ENCODE measurements at regions not wholly inside any gene's neighbourhood (a gene's known extent, or its start where the extent isn't known, plus 50 kb on each side); places are given as distances from the start of the nearest gene placed in this dataset.
A peak's percentile ranks its signal among the peaks of the same experiment; 100 is the strongest.
"Not testable (repeated sequence)": the region's sequence is repeated elsewhere in the genome, so short reads cannot be mapped to it uniquely, and the experiment has no call there.

DNA sequence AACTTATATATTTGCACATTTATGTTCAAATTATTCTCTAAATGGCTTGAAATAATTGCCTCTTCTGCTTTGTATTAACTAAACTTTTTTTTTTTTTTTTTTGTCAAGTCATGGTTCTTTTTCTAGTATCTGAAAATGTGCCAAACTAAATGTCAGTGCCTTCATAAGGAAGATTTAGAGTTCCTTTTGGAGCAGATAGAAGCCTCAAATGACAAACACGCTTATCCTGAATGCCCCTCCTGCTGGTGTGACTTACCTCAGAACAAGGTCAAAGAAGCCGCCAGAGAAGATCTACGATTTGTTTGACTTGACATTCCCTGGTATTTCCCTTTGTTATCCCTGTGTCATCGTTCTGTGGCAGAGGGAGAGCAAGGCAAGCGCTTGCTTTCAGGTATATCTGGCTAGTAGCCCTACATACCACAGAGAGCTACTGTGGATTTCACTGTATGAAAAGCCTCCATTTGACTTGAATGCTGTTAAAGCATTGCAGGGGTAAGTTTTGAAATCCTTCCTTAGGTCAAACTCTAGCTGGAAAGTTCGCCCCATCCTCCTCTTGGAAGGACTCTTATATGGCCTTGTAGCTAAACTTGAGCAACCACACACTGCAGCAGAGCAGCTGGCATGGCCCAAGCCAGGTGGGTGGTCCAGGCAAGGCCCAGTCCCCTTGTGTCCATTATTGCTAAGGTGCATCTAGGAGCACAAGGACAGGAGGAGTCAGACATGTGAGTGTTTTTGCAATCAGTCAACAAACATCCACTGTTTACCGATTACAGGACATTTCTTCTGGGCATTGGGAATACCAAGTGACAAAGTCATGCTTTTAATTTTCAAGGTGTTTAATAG is 285.4 kb upstream of the USP25 start:
- 71% methylated on average over 5 of the region's 7 CpGs for WGBS (ENCODE audit: insufficient coverage)
- peaks cover 6% of the 10 kb centered on the region for H3K4me1 ChIP-seq (ENCODE audit: control insufficient read depth, insufficient read depth, low read length)
- DNase-seq, result no peak
- no peaks in the 10 kb centered on the region for H3K36me3 ChIP-seq (ENCODE audit: control insufficient read depth, insufficient read depth, low read length)
- H3K27ac ChIP-seq (ENCODE audit: low read length), result no peak overlapping the region
- no peaks in the 10 kb centered on the region for H3K9me3 ChIP-seq (replicated peaks; ENCODE audit: control insufficient read depth, low read depth, low read length)
- H3K27me3 ChIP-seq (ENCODE audit: control insufficient read depth, insufficient read depth, low read length), result no peaks in the 10 kb centered on the region
- no peak overlapping the region for H3K4me3 ChIP-seq (ENCODE audit: low read length)

DNA sequence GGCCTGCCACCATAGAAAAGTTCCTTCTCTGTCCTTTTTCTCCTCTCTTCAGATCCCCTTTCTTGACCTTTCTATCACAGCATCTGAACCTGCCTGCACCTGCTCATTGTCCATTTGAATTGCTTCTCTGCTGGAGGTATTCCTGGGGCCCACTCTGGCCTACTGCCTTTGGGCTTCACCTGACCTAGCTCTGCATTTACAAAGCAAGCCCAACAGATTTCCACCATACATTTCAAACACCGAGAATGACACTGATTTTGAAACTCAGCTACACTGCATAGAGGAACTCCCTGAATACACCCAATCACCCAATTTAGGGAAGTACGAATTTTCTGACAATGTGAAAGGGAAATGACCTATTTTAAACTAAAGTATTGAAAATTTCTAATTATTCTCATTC is 284.5 kb upstream of the USP25 start:
- peak; percentile 55 for DNase-seq
- Histone ChIP-seq H3K9me3 (replicated peaks; ENCODE audit: control insufficient read depth, low read depth, low read length) (no peaks in the 10 kb centered on the region), H3K4me3 (ENCODE audit: low read length) (no peak overlapping the region), H3K27me3 (ENCODE audit: control insufficient read depth, insufficient read depth, low read length) (no peaks in the 10 kb centered on the region), H3K27ac (ENCODE audit: low read length) (no peak overlapping the region), H3K36me3 (ENCODE audit: control insufficient read depth, insufficient read depth, low read length) (no peaks in the 10 kb centered on the region), H3K4me1 (ENCODE audit: control insufficient read depth, insufficient read depth, low read length) (peaks cover 6% of the 10 kb centered on the region)
- no CpG with 5 or more reads among the region's 2 CpGs for WGBS (ENCODE audit: insufficient coverage)

DNA sequence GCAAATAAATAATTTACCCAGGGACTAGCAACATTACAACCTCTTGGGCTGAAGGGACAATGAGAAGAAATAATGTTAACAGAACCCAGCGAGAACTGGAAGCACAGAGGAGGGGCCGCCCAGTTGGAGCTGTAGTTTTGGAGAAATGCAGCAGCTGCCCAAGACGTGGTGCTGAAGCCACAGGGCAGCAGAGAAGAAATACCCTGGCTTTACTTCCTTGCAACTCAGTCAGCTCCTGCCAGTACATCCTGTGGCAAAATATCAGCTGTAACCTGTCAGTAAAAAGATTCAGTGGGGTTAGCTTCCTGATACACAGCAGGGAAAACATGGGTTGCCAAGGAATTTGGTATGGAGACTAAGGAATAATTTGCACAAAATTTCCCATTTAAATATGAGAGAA is 283.6 kb upstream of the USP25 start:
- Histone ChIP-seq H3K4me3 (ENCODE audit: low read length) (no peak overlapping the region), H3K27me3 (ENCODE audit: control insufficient read depth, insufficient read depth, low read length) (no peaks in the 10 kb centered on the region), H3K27ac (ENCODE audit: low read length) (no peak overlapping the region), H3K4me1 (ENCODE audit: control insufficient read depth, insufficient read depth, low read length) (peaks cover 6% of the 10 kb centered on the region), H3K9me3 (replicated peaks; ENCODE audit: control insufficient read depth, low read depth, low read length) (no peaks in the 10 kb centered on the region), H3K36me3 (ENCODE audit: control insufficient read depth, insufficient read depth, low read length) (no peaks in the 10 kb centered on the region)
- no peak for DNase-seq
- WGBS (ENCODE audit: insufficient coverage), result 56% methylated on average over 3 of the region's 3 CpGs

DNA sequence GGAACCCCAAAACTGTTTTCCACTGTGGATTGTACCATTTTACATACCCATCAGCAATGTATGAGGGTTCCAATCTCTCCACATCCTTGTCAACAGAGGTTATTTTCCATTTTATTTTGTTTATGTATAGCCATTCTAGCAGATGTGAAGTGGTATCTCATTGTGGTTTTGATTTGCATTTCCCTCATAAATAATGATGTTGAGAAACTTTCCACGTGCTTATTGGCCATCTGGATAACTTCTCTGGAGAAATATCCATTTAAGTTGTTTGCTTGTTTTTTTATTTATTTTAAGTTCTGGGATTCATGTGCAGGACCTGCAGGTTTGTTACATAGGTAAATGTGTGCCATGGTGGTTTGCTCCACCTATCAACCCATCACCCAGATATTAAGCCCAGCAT is 280.2 kb upstream of the USP25 start:
- WGBS (ENCODE audit: insufficient coverage), result no CpG with 5 or more reads among the region's 1 CpG
- Histone ChIP-seq H3K27me3 (ENCODE audit: control insufficient read depth, insufficient read depth, low read length) (no peaks in the 10 kb centered on the region), H3K9me3 (replicated peaks; ENCODE audit: control insufficient read depth, low read depth, low read length) (no peaks in the 10 kb centered on the region), H3K36me3 (ENCODE audit: control insufficient read depth, insufficient read depth, low read length) (no peaks in the 10 kb centered on the region), H3K27ac (ENCODE audit: low read length) (no peak overlapping the region), H3K4me3 (ENCODE audit: low read length) (no peak overlapping the region), H3K4me1 (ENCODE audit: control insufficient read depth, insufficient read depth, low read length) (peaks cover 1% of the 10 kb centered on the region)
- no peak for DNase-seq

DNA sequence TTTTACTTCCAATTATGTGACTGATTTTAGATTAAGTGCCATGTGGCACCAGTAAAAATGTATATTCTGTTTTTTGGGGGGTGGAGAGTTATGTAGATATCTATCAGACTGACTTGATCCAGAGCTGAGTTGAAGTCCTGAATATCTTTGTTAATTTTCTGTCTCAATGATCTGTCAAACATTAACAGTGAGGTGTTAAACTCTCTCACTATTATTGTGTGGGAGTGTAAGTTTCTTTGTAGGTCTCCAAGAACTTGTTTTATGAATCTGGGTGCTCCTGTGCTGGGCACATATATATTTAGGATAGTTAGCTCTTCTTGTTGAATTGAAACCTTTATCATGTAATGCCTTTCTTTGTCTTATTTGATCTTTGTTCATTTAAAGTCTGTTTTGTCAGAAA is 276.5 kb upstream of the USP25 start:
- no peak overlapping the region for H3K27ac ChIP-seq (ENCODE audit: low read length)

DNA sequence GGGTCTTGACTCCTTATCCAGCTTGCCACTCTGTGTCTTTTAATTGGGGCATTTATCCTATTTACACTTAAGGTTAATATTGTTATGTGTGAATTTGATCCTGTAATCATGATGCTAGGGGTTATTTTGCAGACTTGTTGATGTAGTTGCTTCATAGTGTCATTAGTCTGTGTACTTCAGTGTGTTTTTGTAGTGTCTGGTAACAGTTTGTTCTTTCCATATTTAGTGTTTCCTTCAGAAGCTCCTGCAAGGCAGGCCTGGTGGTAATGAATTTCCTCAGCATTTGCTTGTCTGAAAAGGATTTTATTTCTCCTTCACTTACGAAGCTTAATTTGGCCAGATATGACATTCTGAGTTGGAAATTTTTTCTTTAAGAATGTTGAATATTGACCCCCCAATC is 276.0 kb upstream of the USP25 start:
- not testable (repeated sequence) for H3K27ac ChIP-seq (ENCODE audit: low read length); H3K27me3 ChIP-seq (ENCODE audit: control insufficient read depth, insufficient read depth, low read length); DNase-seq; H3K9me3 ChIP-seq (replicated peaks; ENCODE audit: control insufficient read depth, low read depth, low read length); H3K4me3 ChIP-seq (ENCODE audit: low read length); H3K36me3 ChIP-seq (ENCODE audit: control insufficient read depth, insufficient read depth, low read length); H3K4me1 ChIP-seq (ENCODE audit: control insufficient read depth, insufficient read depth, low read length)
- no CpG with 5 or more reads among the region's 1 CpG for WGBS (ENCODE audit: insufficient coverage)

More for the DNA sequence above, 276.5 kb upstream of the USP25 start:
- Histone ChIP-seq H3K36me3 (ENCODE audit: control insufficient read depth, insufficient read depth, low read length) (no peaks in the 10 kb centered on the region), H3K27me3 (ENCODE audit: control insufficient read depth, insufficient read depth, low read length) (no peaks in the 10 kb centered on the region), H3K9me3 (replicated peaks; ENCODE audit: control insufficient read depth, low read depth, low read length) (no peaks in the 10 kb centered on the region), H3K4me1 (ENCODE audit: control insufficient read depth, insufficient read depth, low read length) (no peaks in the 10 kb centered on the region), H3K4me3 (ENCODE audit: low read length) (no peak overlapping the region)
- no peak for DNase-seq

DNA sequence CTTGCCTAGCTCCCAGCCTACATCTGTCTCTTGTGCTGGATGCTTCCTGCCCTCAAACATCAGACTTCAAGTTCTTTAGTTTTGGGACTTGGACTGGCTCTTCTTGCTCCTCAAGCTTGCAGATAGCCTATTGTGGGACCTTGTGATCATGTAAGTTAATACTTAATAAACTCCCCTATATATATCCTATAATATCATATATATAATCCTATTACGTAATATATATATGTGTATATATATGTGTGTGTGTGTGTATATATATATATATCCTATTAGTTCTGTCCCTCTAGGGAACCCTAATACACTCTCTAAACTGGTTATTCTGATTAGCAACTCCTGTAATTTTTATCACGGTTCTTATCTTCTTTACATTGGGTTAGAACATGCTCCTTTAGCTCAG is 274.9 kb upstream of the USP25 start:
- not testable (repeated sequence) for H3K27me3 ChIP-seq (ENCODE audit: control insufficient read depth, insufficient read depth, low read length); H3K9me3 ChIP-seq (replicated peaks; ENCODE audit: control insufficient read depth, low read depth, low read length); H3K27ac ChIP-seq (ENCODE audit: low read length); DNase-seq; H3K36me3 ChIP-seq (ENCODE audit: control insufficient read depth, insufficient read depth, low read length); H3K4me3 ChIP-seq (ENCODE audit: low read length); H3K4me1 ChIP-seq (ENCODE audit: control insufficient read depth, insufficient read depth, low read length)
- no CpG with 5 or more reads among the region's 2 CpGs for WGBS (ENCODE audit: insufficient coverage)

DNA sequence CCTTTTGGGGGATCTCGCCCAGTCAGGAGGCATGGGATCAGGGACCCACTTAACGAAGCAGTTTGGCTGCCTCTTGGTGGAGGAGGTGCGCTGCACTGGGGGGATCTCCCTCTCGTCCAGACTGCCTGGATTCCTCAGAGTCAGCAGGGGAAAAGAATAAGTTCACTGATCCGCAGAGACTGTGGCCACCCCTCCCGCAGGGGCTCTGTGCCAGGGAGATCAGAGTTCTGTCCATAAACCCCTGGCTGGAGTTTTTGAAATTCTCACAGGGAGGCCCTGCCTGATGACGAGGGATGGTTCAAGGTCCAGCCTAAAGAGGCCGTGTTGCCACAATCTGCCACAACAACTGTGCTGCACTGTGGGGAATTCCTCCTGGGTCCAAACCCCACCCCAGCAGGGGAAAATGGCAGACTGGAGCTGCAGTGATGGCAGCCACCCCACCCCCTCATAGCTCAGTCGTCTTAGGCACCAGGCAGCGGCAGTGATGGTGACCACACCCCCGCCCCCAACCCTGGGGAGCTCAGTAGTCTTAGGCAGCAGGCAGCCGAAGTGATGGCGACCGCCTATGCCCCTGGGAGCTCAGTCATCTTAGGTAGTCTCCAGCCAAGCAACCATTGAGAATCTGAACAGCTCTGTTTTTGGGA is 273.8 kb upstream of the USP25 start:
- H3K27ac ChIP-seq (ENCODE audit: low read length), result no peak overlapping the region
- no peaks in the 10 kb centered on the region for H3K27me3 ChIP-seq (ENCODE audit: control insufficient read depth, insufficient read depth, low read length)
- DNase-seq, result no peak
- no peaks in the 10 kb centered on the region for H3K4me1 ChIP-seq (ENCODE audit: control insufficient read depth, insufficient read depth, low read length)
- no peaks in the 10 kb centered on the region for H3K36me3 ChIP-seq (ENCODE audit: control insufficient read depth, insufficient read depth, low read length)
- 87% methylated on average over 12 of the region's 14 CpGs for WGBS (ENCODE audit: insufficient coverage)
- no peaks in the 10 kb centered on the region for H3K9me3 ChIP-seq (replicated peaks; ENCODE audit: control insufficient read depth, low read depth, low read length)
- H3K4me3 ChIP-seq (ENCODE audit: low read length), result no peak overlapping the region

DNA sequence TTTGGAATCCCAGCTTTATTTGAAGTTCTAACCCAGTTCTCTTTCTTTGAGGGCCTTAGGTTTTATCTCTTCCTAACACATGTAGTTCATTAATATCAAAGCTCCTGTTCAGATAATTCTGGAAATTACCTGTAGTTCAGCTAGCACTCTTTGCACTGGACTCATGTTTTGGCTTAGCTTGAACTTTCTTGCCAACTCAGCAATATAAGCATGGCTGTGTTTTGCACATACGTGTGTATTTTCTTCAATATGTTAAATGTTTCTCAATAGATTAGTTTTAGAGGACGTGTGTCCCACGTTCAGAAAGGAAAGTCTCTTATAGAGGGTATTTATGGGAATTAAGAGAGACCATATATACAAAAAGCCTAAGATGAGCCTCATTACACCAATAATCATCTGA is 271.8 kb upstream of the USP25 start:
- DNase-seq, result no peak
- Histone ChIP-seq H3K9me3 (replicated peaks; ENCODE audit: control insufficient read depth, low read depth, low read length) (no peaks in the 10 kb centered on the region), H3K36me3 (ENCODE audit: control insufficient read depth, insufficient read depth, low read length) (no peaks in the 10 kb centered on the region), H3K27ac (ENCODE audit: low read length) (no peak overlapping the region), H3K4me1 (ENCODE audit: control insufficient read depth, insufficient read depth, low read length) (no peaks in the 10 kb centered on the region), H3K4me3 (ENCODE audit: low read length) (no peak overlapping the region), H3K27me3 (ENCODE audit: control insufficient read depth, insufficient read depth, low read length) (no peaks in the 10 kb centered on the region)
- no CpG with 5 or more reads among the region's 3 CpGs for WGBS (ENCODE audit: insufficient coverage)

DNA sequence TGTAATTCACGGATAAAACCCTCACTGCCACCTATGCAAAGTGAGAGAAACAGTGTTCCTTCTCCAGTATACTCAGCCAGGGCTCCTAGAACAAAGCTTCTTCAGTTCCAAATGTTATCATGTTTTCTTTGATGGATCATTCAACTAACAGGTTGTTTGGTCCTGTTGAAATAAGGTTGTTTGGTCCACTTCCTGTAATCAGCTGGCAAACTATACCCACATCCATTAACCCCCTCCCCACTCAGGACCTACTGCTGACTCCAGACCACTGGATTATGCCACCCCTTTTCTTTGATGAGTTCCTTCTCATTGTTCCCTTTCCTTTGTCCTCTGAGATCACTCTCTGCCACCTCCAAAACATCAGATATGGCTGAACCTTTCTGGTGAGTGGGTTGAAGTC is 267.7 kb upstream of the USP25 start:
- WGBS (ENCODE audit: insufficient coverage), result 83% methylated on average over 1 of the region's 1 CpG
- H3K27ac ChIP-seq (ENCODE audit: low read length), result no peak overlapping the region
- H3K27me3 ChIP-seq (ENCODE audit: control insufficient read depth, insufficient read depth, low read length), result no peaks in the 10 kb centered on the region
- no peaks in the 10 kb centered on the region for H3K36me3 ChIP-seq (ENCODE audit: control insufficient read depth, insufficient read depth, low read length)
- DNase-seq, result no peak
- no peaks in the 10 kb centered on the region for H3K4me1 ChIP-seq (ENCODE audit: control insufficient read depth, insufficient read depth, low read length)
- H3K4me3 ChIP-seq (ENCODE audit: low read length), result no peak overlapping the region
- H3K9me3 ChIP-seq (replicated peaks; ENCODE audit: control insufficient read depth, low read depth, low read length), result no peaks in the 10 kb centered on the region

All from muscle of leg (tissue), 3 donors.